GM23338 (cell line): ENCODE measurements at regions not wholly inside any gene's neighbourhood (a gene's known extent, or its start where the extent isn't known, plus 50 kb on each side); places are given as distances from the start of the nearest gene placed in this dataset.

Source experiments
- ATAC-seq: fragments of 200-7000 bp; cut with Tn5 transposase; 3 replicates; pipeline ENCODE4 v1.9.1; 2020
- DNase-seq: peaks from one replicate; pipeline ENCODE4 v3.0.0-alpha.2; 2015; ENCODE audit warnings: low spot score
- H2AFZ ChIP-seq: fragments of 200-600 bp; sonication (generic); 2 replicates; pipeline ENCODE4 v1.8.0; 2016; ENCODE audit warnings: antibody characterized with exemption, mild to moderate bottlenecking, moderate library complexity
- H3F3A ChIP-seq: fragments of 200-600 bp; sonication (generic); replicated peaks from 2 replicates; pipeline ENCODE4 v1.8.0; 2017; ENCODE audit warnings: antibody characterized with exemption, mixed run types, low read depth
- H3K27ac ChIP-seq: fragments of 200-600 bp; sonication (generic); 2 replicates; pipeline ENCODE4 v1.6.1; 2016; ENCODE audit warnings: low read depth
- H3K27me3 ChIP-seq: fragments of 200-600 bp; sonication (generic); 2 replicates; pipeline ENCODE4 v1.8.0; 2016; ENCODE audit warnings: mild to moderate bottlenecking, mixed run types, moderate library complexity; ENCODE audit not compliant: insufficient read depth
- H3K36me3 ChIP-seq: fragments of 200-600 bp; sonication (generic); 2 replicates; pipeline ENCODE4 v1.8.0; 2016; ENCODE audit warnings: mild to moderate bottlenecking; ENCODE audit not compliant: insufficient read depth
- H3K4me1 ChIP-seq: fragments of 200-600 bp; sonication (generic); 2 replicates; pipeline ENCODE4 v1.8.0; 2016; ENCODE audit warnings: mild to moderate bottlenecking, moderate library complexity; ENCODE audit not compliant: insufficient read depth
- H3K4me2 ChIP-seq: fragments of 200-600 bp; sonication (generic); 2 replicates; pipeline ENCODE4 v1.7.1; 2017; ENCODE audit warnings: mixed run types
- H3K4me3 ChIP-seq: fragments of 200-600 bp; sonication (generic); 2 replicates; pipeline ENCODE4 v1.6.1; 2016; ENCODE audit warnings: mixed run types
- H3K79me2 ChIP-seq: fragments of 200-600 bp; sonication (generic); replicated peaks from 2 replicates; pipeline ENCODE4 v1.8.0; 2017; ENCODE audit warnings: mild to moderate bottlenecking; ENCODE audit not compliant: insufficient read depth
- H3K9me2 ChIP-seq: fragments of 200-600 bp; sonication (generic); 2 replicates; pipeline ENCODE4 v1.8.0; 2017; ENCODE audit not compliant: insufficient read depth
- H4K20me1 ChIP-seq: fragments of 200-600 bp; sonication (generic); replicated peaks from 2 replicates; pipeline ENCODE4 v1.8.0; 2017; ENCODE audit warnings: mild to moderate bottlenecking; ENCODE audit not compliant: insufficient read depth
- H3K27ac Mint-ChIP-seq: 2 replicates; pipeline ENCODE4 v1.8.0; 2020; ENCODE audit warnings: inconsistent platforms, mild to moderate bottlenecking, moderate library complexity, mixed read lengths
- H3K27me3 Mint-ChIP-seq: 3 replicates; pipeline ENCODE4 v1.8.0; 2022; ENCODE audit warnings: low read depth, mild to moderate bottlenecking, moderate library complexity, mixed read lengths, inconsistent platforms; ENCODE audit not compliant: insufficient read depth, poor library complexity
- H3K36me3 Mint-ChIP-seq: 3 replicates; pipeline ENCODE4 v1.8.0; 2021; ENCODE audit warnings: low read depth, mild to moderate bottlenecking, inconsistent platforms, moderate library complexity, mixed read lengths
- H3K4me1 Mint-ChIP-seq: 3 replicates; pipeline ENCODE4 v1.8.0; 2020; ENCODE audit warnings: mild to moderate bottlenecking, inconsistent platforms, mixed read lengths
- H3K4me3 Mint-ChIP-seq: 3 replicates; pipeline ENCODE4 v1.8.0; 2021; ENCODE audit warnings: moderate library complexity, mild to moderate bottlenecking, inconsistent platforms, mixed read lengths
- H3K9me3 Mint-ChIP-seq: 3 replicates; pipeline ENCODE4 v1.8.0; 2020; ENCODE audit warnings: moderate library complexity, mild to moderate bottlenecking, inconsistent platforms, mixed read lengths
- JUNB ChIP-seq: IDR thresholded peaks from one replicate; pipeline ENCODE4 v1.6.1; 2016; ENCODE audit warnings: antibody characterized with exemption; ENCODE audit not compliant: unreplicated experiment
- NANOG ChIP-seq: IDR thresholded peaks from 2 replicates; pipeline ENCODE4 v1.6.1; 2016; ENCODE audit warnings: antibody characterized with exemption, borderline replicate concordance
- POLR2AphosphoS5 ChIP-seq: IDR thresholded peaks from 2 replicates; pipeline ENCODE4 v1.6.1; 2016; ENCODE audit warnings: antibody characterized with exemption, low read depth
- REST ChIP-seq: IDR thresholded peaks from one replicate; pipeline ENCODE4 v1.6.1; 2018; ENCODE audit warnings: antibody characterized with exemption; ENCODE audit not compliant: unreplicated experiment
- ZNF114 ChIP-seq: fragments of 250-450 bp; sonication (Bioruptor Pico); IDR thresholded peaks from 2 replicates; pipeline ENCODE4 v1.5.0; 2020; ENCODE audit warnings: mild to moderate bottlenecking, moderate library complexity
- ZNF462 ChIP-seq: fragments of 250-450 bp; sonication (Bioruptor Pico); IDR thresholded peaks from 2 replicates; pipeline ENCODE4 v1.5.0; 2020; ENCODE audit warnings: mild to moderate bottlenecking, moderate library complexity
- TF ChIP-seq, protein P1 (sequence below): IDR thresholded peaks from 2 replicates; pipeline ENCODE4 v1.6.1; 2016; ENCODE audit warnings: antibody characterized with exemption

- no peak overlapping the region for H3K4me3 Mint-ChIP-seq
Measured at GRCh38 chr2:144288438-144288837, 231.5 kb downstream of the ZEB2 start.

More at GRCh38 chr2:144288438-144288837, 231.5 kb downstream of the ZEB2 start:
- peak overlapping the region; percentile 46; the same call in 1 of the 2 replicates for H3K4me2 ChIP-seq
- Mint-ChIP-seq H3K4me1 (peaks cover 5% of the 10 kb centered on the region), H3K27me3 (no peaks in the 10 kb centered on the region), H3K27ac (no peak overlapping the region), H3K9me3 (no peaks in the 10 kb centered on the region), H3K36me3 (no peaks in the 10 kb centered on the region)
- H3K4me3 ChIP-seq = no peak overlapping the region
- no peak overlapping the region for H3K27ac ChIP-seq
- no peaks in the 10 kb centered on the region for H4K20me1 ChIP-seq
- no peaks in the 10 kb centered on the region for H3F3A ChIP-seq
- no peaks in the 10 kb centered on the region for H3K36me3 ChIP-seq
- no peak overlapping the region for H2AFZ ChIP-seq
- no peaks in the 10 kb centered on the region for H3K4me1 ChIP-seq
- no peaks in the 10 kb centered on the region for H3K9me2 ChIP-seq
- ATAC-seq (no peak), DNase-seq (peak; percentile 13)
- no peaks in the 10 kb centered on the region for H3K79me2 ChIP-seq
- TF ChIP-seq JUNB = no peak
- no peak for TF ChIP-seq ZNF114 (CRISPR knock-in tag)
- no peak for TF ChIP-seq POLR2AphosphoS5
- TF ChIP-seq NANOG = no peak
- TF ChIP-seq ZNF462 = no peak
- TF ChIP-seq REST = no peak
- TF ChIP-seq, protein P1, sequence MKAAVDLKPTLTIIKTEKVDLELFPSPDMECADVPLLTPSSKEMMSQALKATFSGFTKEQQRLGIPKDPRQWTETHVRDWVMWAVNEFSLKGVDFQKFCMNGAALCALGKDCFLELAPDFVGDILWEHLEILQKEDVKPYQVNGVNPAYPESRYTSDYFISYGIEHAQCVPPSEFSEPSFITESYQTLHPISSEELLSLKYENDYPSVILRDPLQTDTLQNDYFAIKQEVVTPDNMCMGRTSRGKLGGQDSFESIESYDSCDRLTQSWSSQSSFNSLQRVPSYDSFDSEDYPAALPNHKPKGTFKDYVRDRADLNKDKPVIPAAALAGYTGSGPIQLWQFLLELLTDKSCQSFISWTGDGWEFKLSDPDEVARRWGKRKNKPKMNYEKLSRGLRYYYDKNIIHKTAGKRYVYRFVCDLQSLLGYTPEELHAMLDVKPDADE = no peak
- no peaks in the 10 kb centered on the region for H3K27me3 ChIP-seq
